Hepatocyte (in vitro differentiated cells): ENCODE measurements at regions not wholly inside any gene's neighbourhood (a gene's known extent, or its start where the extent isn't known, plus 50 kb on each side); places are given as distances from the start of the nearest gene placed in this dataset.

Source experiments
- CTCF ChIP-seq: fragments of 200-600 bp; sonication (generic); IDR thresholded peaks from 2 replicates; pipeline ENCODE4 v1.5.1; 2016; ENCODE audit warnings: antibody characterized with exemption, mild to moderate bottlenecking; ENCODE audit not compliant: poor library complexity
- EZH2 ChIP-seq: fragments of 200-600 bp; sonication (generic); IDR thresholded peaks from 2 replicates; pipeline ENCODE4 v1.6.1; 2016; ENCODE audit warnings: antibody characterized with exemption, mild to moderate bottlenecking, borderline replicate concordance

DNA sequence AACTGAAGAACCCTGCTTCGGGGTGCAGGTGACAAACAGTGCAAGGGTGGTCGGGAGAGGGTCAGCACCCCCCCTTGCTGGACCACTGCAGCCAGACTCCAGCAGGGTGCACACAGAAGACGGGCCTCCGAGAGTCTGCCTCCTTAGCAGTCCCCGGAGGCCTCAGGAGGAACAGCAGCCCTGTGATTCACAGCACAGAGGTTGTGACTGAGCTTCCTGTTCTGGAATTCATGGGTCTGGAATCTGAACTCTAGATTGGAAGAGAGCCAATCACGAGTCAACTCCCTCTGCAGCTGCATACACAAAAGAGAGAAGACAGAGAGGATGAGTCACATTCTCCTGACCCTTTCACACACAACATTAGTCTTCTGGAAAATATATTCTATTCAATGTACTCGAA lies 249.0 kb upstream of the OPRM1 start:
- TF ChIP-seq CTCF (peak; percentile 16), EZH2 (no peak)
